ENCODE measurements at regions not wholly inside any gene's neighbourhood (a gene's known extent, or its start where the extent isn't known, plus 50 kb on each side); places are given as distances from the start of the nearest gene placed in this dataset.

GRCh38 chr11:45435706-45436105, 149.6 kb upstream of the SYT13 start:
- no peak for DNase-seq

- DNase-seq, result no peak
Observed at GRCh38 chr11:45432910-45433309, 146.8 kb upstream of the SYT13 start.

GRCh38 chr11:45432100-45432499, 146.0 kb upstream of the SYT13 start:
- DNase-seq, result no peak

- no peak for DNase-seq
Observed at GRCh38 chr11:45431046-45432018, 145.2 kb upstream of the SYT13 start.

- no peak for DNase-seq
Observed at GRCh38 chr11:45430361-45430760, 144.2 kb upstream of the SYT13 start.

GRCh38 chr11:45429719-45430118, 143.6 kb upstream of the SYT13 start:
- DNase-seq, result no peak

- no peak for DNase-seq
Observed at GRCh38 chr11:45428541-45429230, 142.5 kb upstream of the SYT13 start.

GRCh38 chr11:45428116-45428515, 142.0 kb upstream of the SYT13 start:
- DNase-seq, result no peak

- no peak for DNase-seq
Observed at GRCh38 chr11:45424411-45425180, 138.5 kb upstream of the SYT13 start.

GRCh38 chr11:45423475-45424120, 137.5 kb upstream of the SYT13 start:
- DNase-seq, result no peak

- no peak for DNase-seq
Observed at GRCh38 chr11:45423036-45423435, 136.9 kb upstream of the SYT13 start.

GRCh38 chr11:45414088-45414487, 127.9 kb upstream of the SYT13 start:
- no peak for DNase-seq

- no peak for DNase-seq
Observed at GRCh38 chr11:45413156-45413858, 127.2 kb upstream of the SYT13 start.

GRCh38 chr11:45412521-45412920, 126.4 kb upstream of the SYT13 start:
- DNase-seq, result no peak

- no peak for DNase-seq
Observed at GRCh38 chr11:45412051-45412471, 125.9 kb upstream of the SYT13 start.

GRCh38 chr11:45411228-45411946, 125.2 kb upstream of the SYT13 start:
- DNase-seq, result no peak

GRCh38 chr11:45410391-45411227, 124.5 kb upstream of the SYT13 start:
- no peak for DNase-seq

GRCh38 chr11:45409587-45409986, 123.4 kb upstream of the SYT13 start:
- DNase-seq, result no peak

- no peak for DNase-seq
Observed at GRCh38 chr11:45407226-45407625, 121.1 kb upstream of the SYT13 start.
